Stomach smooth muscle (tissue), 2 donors: ENCODE measurements at regions not wholly inside any gene's neighbourhood (a gene's known extent, or its start where the extent isn't known, plus 50 kb on each side); places are given as distances from the start of the nearest gene placed in this dataset.

ENCODE experiments used
- H3K27ac ChIP-seq: one replicate; pipeline ENCODE4 v1.7.0; 2013; ENCODE audit warnings: mild to moderate bottlenecking, low read length, inconsistent platforms
- H3K27me3 ChIP-seq, 2 donors: one replicate each; pipeline ENCODE4 v1.7.0; 2013; ENCODE audit warnings: low read length in 2 of 2; ENCODE audit not compliant: insufficient read depth in 2 of 2, control insufficient read depth in 1 of 2
- H3K36me3 ChIP-seq, 2 donors: one replicate each; pipeline ENCODE4 v1.7.0; 2013; ENCODE audit warnings: low read length in 2 of 2; ENCODE audit not compliant: control insufficient read depth in 2 of 2, insufficient read depth in 2 of 2
- H3K4me1 ChIP-seq: one replicate; pipeline ENCODE4 v1.7.0; 2013; ENCODE audit warnings: low read length; ENCODE audit not compliant: control insufficient read depth, insufficient read depth
- H3K4me3 ChIP-seq, 2 donors: one replicate each; pipeline ENCODE4 v1.7.0; 2013; ENCODE audit warnings: low read length in 2 of 2
- H3K9ac ChIP-seq, 2 donors: one replicate each; pipeline ENCODE4 v1.7.0; 2013; ENCODE audit warnings: low read length in 2 of 2, mild to moderate bottlenecking in 1 of 2
- H3K9me3 ChIP-seq, 2 donors: one replicate each; pipeline ENCODE4 v1.7.0; 2013; ENCODE audit warnings: low read length in 2 of 2; ENCODE audit not compliant: control insufficient read depth in 2 of 2
- donor health status: healthy.
- donor health status: Pancreatic carcinoma.

DNA sequence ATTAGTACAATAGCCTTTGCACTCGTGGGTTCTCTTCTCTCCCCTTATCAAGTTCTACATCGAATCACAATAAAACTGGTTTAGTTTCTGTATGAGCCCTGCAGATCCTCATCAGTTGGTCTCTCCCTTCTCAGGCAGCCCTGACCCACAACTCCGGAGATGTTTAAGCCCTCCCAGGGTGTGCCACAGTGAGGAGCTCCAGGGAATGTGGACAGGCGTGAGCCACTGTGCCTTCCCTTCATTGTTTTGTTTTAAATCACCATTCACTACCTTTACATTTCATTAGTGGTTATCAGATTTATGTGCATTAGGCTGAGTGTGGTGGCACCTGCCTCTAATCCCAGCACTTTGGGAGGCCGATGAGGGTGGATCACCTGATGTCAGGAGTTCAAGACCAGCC, 133.2 kb downstream of the LARP7 start:
- Histone ChIP-seq H3K27ac (no peak overlapping the region), H3K4me3 (no peak overlapping the region), H3K36me3 (no peaks in the 10 kb centered on the region), H3K27me3 (no peaks in the 10 kb centered on the region), H3K4me1 (no peaks in the 10 kb centered on the region), H3K9me3 (no peaks in the 10 kb centered on the region), H3K9ac (no peak overlapping the region)

DNA sequence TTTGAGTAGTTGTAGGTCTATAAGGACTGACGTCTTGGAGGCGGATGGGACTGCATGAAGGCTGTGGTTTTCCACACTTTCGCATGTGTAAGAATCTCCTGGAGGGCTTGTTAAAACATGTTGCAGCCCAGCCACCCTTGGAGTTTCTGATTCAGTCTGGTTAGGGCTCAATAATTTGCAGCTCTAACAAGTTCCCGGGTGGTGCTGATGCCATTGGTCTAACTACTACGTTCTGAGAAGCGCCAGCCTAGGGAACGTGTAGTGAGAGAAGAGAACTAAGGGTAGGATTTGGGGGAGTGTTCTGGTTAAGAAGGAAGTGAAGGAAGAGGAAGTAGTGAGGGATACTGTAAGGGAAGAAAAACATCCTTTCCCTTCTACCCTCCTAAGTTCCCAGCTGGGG, 138.9 kb downstream of the LARP7 start:
- Histone ChIP-seq H3K27ac (no peak overlapping the region), H3K9me3 (no peaks in the 10 kb centered on the region), H3K27me3 (no peaks in the 10 kb centered on the region), H3K36me3 (no peaks in the 10 kb centered on the region), H3K9ac (no peak overlapping the region), H3K4me1 (no peaks in the 10 kb centered on the region), H3K4me3 (no peak overlapping the region)

DNA sequence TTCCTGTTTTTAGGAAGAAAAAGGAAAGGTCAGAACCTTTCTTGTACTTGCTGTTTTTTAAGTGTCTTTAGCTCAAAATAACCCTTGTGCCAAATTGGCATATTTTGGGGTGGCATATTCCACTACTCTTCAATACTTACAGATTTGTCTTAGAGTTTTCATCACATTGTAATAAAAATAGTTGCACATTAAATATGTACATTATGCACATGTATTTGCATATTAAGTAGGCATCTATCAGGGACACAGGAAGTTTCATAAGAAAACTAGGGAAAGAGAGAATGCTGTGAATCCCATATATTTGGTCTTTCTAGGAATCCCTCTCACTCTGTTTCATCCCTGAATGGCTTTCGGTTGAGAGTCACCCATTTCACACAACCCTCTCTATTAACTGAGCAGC, 139.6 kb downstream of the LARP7 start:
- Histone ChIP-seq H3K4me1 (no peaks in the 10 kb centered on the region), H3K9ac (no peak overlapping the region), H3K27ac (no peak overlapping the region), H3K36me3 (no peaks in the 10 kb centered on the region), H3K27me3 (no peaks in the 10 kb centered on the region), H3K4me3 (no peak overlapping the region), H3K9me3 (no peaks in the 10 kb centered on the region)

DNA sequence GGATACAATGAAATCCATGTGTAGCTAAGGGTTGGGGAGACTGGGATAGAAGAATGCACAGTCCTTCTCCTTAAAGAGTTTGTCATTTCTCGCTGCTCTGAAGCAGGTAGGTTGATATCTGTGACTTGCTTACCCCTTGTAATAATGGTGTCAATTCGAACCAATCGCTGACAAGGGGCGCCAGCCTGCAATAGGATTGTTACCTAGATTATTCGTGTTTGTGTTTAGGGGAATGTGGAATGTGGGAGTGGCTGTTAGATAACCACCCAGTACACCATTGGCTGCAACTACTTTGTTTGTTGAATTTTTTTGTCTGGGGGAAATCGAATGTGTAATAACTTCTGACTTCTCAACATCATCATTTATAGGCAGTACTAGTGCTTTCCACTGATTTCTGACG, 141.6 kb downstream of the LARP7 start:
- Histone ChIP-seq H3K36me3 (no peaks in the 10 kb centered on the region), H3K9ac (no peak overlapping the region), H3K4me1 (no peaks in the 10 kb centered on the region), H3K9me3 (no peaks in the 10 kb centered on the region), H3K4me3 (no peak overlapping the region), H3K27ac (no peak overlapping the region), H3K27me3 (no peaks in the 10 kb centered on the region)

DNA sequence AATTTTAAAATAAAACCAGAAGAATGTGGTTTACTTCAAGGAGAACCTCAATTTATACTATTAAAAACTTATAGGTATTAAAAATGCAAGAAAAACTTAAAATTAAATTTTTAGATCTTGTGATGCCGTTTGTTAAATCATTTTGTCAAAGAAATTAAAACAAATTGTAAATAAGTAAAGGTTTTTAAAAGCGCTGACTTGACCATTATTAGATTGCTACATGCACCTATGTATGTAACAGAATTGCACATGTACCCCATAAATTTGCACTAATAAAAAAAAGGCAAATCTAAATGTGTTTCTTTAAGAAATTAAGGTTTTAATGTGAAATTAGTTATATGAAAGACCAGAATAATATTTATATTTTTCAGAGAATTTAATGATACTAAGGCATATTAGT, 156.1 kb downstream of the LARP7 start:
- no peaks in the 10 kb centered on the region for H3K27me3 ChIP-seq
- no peak overlapping the region for H3K4me3 ChIP-seq
- no peaks in the 10 kb centered on the region for H3K4me1 ChIP-seq
- no peaks in the 10 kb centered on the region for H3K9me3 ChIP-seq
- no peaks in the 10 kb centered on the region for H3K36me3 ChIP-seq
- H3K27ac ChIP-seq: no peak overlapping the region
- H3K9ac ChIP-seq: no peak overlapping the region

DNA sequence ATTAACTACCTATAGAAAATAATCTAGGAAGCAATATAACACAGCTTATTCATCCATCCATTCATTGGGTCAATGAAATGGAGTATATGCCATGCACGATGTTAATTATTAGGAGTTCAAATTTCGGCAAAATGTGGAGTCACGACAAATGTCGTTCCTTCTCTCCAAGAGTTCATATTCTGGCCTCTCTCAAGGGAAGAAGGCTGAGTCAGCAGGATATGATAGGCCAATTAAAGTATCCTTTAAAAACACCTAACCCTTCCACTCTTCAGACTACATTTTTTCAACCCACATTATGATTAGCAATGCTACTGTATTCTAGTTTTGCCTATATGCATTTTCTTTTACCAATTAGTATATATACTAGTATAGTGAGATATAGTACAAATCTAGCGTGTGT, 163.1 kb downstream of the LARP7 start:
- Histone ChIP-seq H3K27ac (no peak overlapping the region), H3K9me3 (no peaks in the 10 kb centered on the region), H3K27me3 (no peaks in the 10 kb centered on the region), H3K36me3 (no peaks in the 10 kb centered on the region), H3K4me3 (no peak overlapping the region), H3K4me1 (no peaks in the 10 kb centered on the region), H3K9ac (no peak overlapping the region)

DNA sequence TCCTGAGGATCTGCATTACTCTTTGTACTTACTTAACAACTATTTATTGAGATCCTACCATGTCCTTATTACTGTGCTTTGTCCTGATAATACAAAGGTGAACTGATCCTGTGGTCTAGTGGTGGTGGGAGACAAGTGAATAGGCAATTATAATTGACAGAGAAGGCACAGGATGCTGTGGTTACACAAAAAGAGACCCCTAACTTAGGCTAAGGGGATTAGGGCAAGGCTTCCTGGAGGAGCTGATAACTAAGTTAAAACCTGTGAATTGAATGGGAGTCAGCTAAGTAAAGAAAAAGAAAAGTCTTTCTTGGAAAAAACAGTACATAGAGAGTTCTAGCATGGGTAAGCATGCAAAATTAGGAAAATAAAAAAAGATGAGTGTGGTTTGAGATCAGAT, 164.4 kb downstream of the LARP7 start:
- Histone ChIP-seq H3K4me1 (no peaks in the 10 kb centered on the region), H3K4me3 (no peak overlapping the region), H3K27ac (no peak overlapping the region), H3K9me3 (no peaks in the 10 kb centered on the region), H3K36me3 (no peaks in the 10 kb centered on the region), H3K9ac (no peak overlapping the region), H3K27me3 (no peaks in the 10 kb centered on the region)

DNA sequence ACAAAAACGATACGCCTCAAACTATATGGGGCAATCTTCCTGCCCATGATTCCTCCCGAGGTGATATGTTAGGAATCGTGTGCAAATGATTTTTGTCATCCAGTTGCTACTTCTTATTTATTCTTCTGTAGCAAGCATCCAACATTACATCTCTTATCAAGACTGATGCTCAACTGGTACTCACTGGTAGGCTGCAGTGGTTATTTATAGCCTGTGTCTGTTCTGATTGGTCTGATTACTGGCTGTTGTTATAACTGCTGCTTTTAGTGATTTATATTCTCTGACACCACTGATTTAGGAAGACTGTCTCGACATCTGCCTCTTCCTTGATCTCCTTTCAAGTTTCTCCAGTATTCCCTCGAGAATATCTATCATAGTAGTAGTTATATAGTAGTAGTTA, 165.8 kb downstream of the LARP7 start:
- Histone ChIP-seq H3K36me3 (no peaks in the 10 kb centered on the region), H3K27me3 (no peaks in the 10 kb centered on the region), H3K4me1 (no peaks in the 10 kb centered on the region), H3K4me3 (no peak overlapping the region), H3K27ac (no peak overlapping the region), H3K9ac (no peak overlapping the region), H3K9me3 (no peaks in the 10 kb centered on the region)

DNA sequence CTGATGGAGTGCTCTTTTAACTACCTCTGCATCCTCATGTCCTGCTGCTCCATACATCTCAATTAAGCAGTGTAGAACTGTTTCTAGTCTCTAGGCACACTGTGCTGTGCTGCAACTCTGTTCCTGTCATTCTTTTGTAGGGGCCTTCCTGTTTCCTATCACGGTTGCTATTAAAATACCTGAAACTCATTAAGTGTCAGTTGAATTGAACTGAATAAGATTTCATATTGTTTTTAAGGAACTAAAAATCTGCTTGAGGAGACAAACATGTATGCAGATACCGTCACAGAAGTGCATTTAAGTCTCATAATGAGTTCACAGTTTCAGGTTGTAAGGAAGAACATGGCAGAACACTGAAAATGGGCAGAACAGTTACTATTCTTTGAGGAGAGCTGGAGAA, 170.1 kb downstream of the LARP7 start:
- H3K27me3 ChIP-seq: no peaks in the 10 kb centered on the region
- no peak overlapping the region for H3K9ac ChIP-seq
- no peaks in the 10 kb centered on the region for H3K9me3 ChIP-seq
- no peaks in the 10 kb centered on the region for H3K36me3 ChIP-seq
- no peak overlapping the region for H3K4me3 ChIP-seq
- no peak overlapping the region for H3K27ac ChIP-seq
- H3K4me1 ChIP-seq: no peaks in the 10 kb centered on the region

DNA sequence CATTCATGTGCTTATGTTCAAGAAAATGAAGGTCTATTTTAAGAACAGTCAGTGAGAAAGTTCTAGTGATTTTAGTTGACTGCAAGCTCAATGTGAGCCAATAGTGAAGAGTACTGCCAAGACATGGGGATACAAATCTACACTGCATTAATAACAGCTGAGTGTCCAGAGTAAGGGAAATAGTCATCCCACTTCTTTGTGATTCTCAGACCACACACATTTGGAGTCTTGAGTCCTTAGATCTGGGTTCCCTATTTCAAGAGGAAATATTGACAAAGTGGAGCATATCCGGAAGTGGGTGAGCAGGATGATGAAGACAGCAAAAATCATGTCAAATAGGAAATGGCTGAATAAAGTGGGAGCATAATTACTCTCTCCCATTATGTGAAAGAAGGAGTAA, 171.1 kb downstream of the LARP7 start:
- no peaks in the 10 kb centered on the region for H3K4me1 ChIP-seq
- H3K4me3 ChIP-seq: no peak overlapping the region
- no peak overlapping the region for H3K27ac ChIP-seq

DNA sequence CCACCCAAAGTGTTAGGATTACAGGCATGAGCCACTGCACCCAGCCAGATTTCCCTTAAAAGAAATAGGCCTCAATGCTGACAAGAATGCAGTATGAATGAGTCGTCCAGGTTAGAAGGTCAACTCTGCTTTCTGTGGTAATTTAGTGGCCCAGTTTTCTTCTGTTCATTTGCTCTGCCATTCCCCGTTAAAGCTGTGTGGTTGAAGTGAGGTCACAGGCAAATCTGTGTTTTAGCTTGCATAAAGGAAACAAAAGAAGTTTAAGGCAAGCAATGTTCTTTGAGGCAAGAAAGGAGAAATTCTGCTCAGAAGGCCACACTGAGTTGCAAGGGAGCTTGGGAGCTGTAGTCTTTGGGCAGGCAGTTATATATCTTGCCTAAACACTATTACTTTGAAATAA, 176.8 kb downstream of the LARP7 start:
- Histone ChIP-seq H3K27ac (no peak overlapping the region), H3K4me1 (peaks cover 7% of the 10 kb centered on the region), H3K4me3 (no peak overlapping the region), H3K9ac (no peak overlapping the region), H3K36me3 (no peaks in the 10 kb centered on the region), H3K9me3 (no peaks in the 10 kb centered on the region), H3K27me3 (no peaks in the 10 kb centered on the region)

More for the DNA sequence above, 171.1 kb downstream of the LARP7 start:
- Histone ChIP-seq H3K36me3 (no peaks in the 10 kb centered on the region), H3K9ac (no peak overlapping the region), H3K27me3 (no peaks in the 10 kb centered on the region), H3K9me3 (no peaks in the 10 kb centered on the region)
